Endothelial cell of umbilical vein (primary cell): ENCODE measurements at regions not wholly inside any gene's neighbourhood (a gene's known extent, or its start where the extent isn't known, plus 50 kb on each side); places are given as distances from the start of the nearest gene placed in this dataset.

Experiments used
- CTCF ChIP-seq, 2 donors: IDR thresholded peaks; 1 replicate in 1 of 2; 2 replicates in 1 of 2; pipeline ENCODE4 v1.5.1; 2011; ENCODE audit warnings: low read length in 2 of 2, mild to moderate bottlenecking in 2 of 2, moderate library complexity in 2 of 2, control low read depth in 1 of 2, inconsistent platforms in 1 of 2, low read depth in 1 of 2; ENCODE audit not compliant: insufficient read depth in 1 of 2; ENCODE audit errors: extremely low read depth in 1 of 2
- EZH2 ChIP-seq: IDR thresholded peaks from 2 replicates; pipeline ENCODE4 v1.6.1; 2012; ENCODE audit warnings: borderline replicate concordance, low read depth, mild to moderate bottlenecking, moderate library complexity, low read length, inconsistent platforms; ENCODE audit not compliant: severe bottlenecking
- POLR2AphosphoS5 ChIP-seq: IDR thresholded peaks from 2 replicates; pipeline ENCODE4 v1.6.1; 2012; ENCODE audit warnings: low read depth, mild to moderate bottlenecking, control low read depth, low read length, moderate library complexity; ENCODE audit not compliant: insufficient read depth

GRCh38 chrX:10051866-10052480, 84.8 kb downstream of the CLDN34 start:
- TF ChIP-seq POLR2AphosphoS5 (no peak), CTCF (IDR thresholded peaks at IDR 0.05; ENCODE audit: extremely low read depth in 1 of 2, insufficient read depth in 1 of 2, low read depth in 1 of 2, low read length in 2 of 2) (no peak), EZH2 (no peak)
